Testis (tissue), 2 donors: ENCODE measurements at regions not wholly inside any gene's neighbourhood (a gene's known extent, or its start where the extent isn't known, plus 50 kb on each side); places are given as distances from the start of the nearest gene placed in this dataset.

Experiments
- DNase-seq: peaks from one replicate; pipeline ENCODE4 v3.0.0-alpha.2; 2019
- H3K27ac ChIP-seq, 2 donors: fragments of 200-600 bp; sonication (generic); one replicate each; pipeline ENCODE4 v1.5.1; 2019
- H3K27me3 ChIP-seq: fragments of 200-600 bp; sonication (generic); one replicate; pipeline ENCODE4 v1.5.1; 2019
- H3K36me3 ChIP-seq: fragments of 200-600 bp; sonication (generic); one replicate; pipeline ENCODE4 v1.5.1; 2017; ENCODE audit warnings: low read depth; ENCODE audit errors: missing control alignments
- H3K4me1 ChIP-seq: fragments of 200-600 bp; sonication (generic); one replicate; pipeline ENCODE4 v1.5.1; 2019
- H3K4me3 ChIP-seq, 2 donors: fragments of 200-600 bp; sonication (generic); one replicate each; pipeline ENCODE4 v1.5.1; 2017 to 2019
- H3K9me3 ChIP-seq: fragments of 200-600 bp; sonication (generic); one replicate; pipeline ENCODE4 v1.5.1; 2017
- POLR2A ChIP-seq: fragments of 450-650 bp; IDR thresholded peaks from one replicate; pipeline ENCODE4 v1.6.1; 2017; ENCODE audit warnings: antibody characterized with exemption, mild to moderate bottlenecking, moderate library complexity
- WGBS, 2 donors: methylation state at CpG; one replicate each; pipeline ENCODE4 v1.1.5; 2018; 5-methylcytosine and 5-hydroxymethylcytosine counted together
- intact Hi-C: fragments of 100-400 bp; cut with DNase I; formaldehyde crosslinking; loops from one replicate; pipeline ENCODE4 v1.15.1; 2023; ENCODE audit warnings: low total_unique reads
- TF ChIP-seq, protein P1 (sequence below), 3 experiments: fragments of 450-650 bp in 2 of 3; fragments of 200-600 bp in 1 of 3; sonication (generic) in 1 of 3; IDR thresholded peaks; one replicate each; pipeline ENCODE4 v1.5.1; 2016 to 2019; ENCODE audit warnings: antibody characterized with exemption in 3 of 3, mild to moderate bottlenecking in 2 of 3, moderate library complexity in 1 of 3

DNA sequence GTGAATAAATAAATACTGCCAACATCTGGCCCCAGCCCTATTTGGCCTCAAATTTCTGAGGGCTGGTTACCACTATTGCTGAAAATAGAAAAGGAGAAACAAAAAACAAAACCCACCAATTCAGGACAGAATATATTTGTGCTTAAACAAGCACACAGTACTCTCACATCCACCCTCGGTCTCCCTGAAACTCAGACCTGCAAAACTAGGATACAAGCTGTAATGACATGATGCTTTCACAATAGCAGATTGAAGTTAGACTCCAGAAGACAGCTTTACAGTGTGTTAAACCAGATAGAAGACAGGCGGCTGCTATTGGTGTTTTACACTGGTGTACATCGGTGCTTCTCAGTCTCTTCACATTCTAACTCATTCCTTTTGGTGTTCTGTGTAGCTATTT lies 214.9 kb upstream of the DMRT1 start:
- TF ChIP-seq, protein P1, sequence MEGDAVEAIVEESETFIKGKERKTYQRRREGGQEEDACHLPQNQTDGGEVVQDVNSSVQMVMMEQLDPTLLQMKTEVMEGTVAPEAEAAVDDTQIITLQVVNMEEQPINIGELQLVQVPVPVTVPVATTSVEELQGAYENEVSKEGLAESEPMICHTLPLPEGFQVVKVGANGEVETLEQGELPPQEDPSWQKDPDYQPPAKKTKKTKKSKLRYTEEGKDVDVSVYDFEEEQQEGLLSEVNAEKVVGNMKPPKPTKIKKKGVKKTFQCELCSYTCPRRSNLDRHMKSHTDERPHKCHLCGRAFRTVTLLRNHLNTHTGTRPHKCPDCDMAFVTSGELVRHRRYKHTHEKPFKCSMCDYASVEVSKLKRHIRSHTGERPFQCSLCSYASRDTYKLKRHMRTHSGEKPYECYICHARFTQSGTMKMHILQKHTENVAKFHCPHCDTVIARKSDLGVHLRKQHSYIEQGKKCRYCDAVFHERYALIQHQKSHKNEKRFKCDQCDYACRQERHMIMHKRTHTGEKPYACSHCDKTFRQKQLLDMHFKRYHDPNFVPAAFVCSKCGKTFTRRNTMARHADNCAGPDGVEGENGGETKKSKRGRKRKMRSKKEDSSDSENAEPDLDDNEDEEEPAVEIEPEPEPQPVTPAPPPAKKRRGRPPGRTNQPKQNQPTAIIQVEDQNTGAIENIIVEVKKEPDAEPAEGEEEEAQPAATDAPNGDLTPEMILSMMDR (IDR thresholded peaks at IDR 0.05): no peak
- no peak for TF ChIP-seq POLR2A
- Histone ChIP-seq H3K36me3 (no peaks in the 10 kb centered on the region), H3K9me3 (no peaks in the 10 kb centered on the region), H3K4me3 (no peak overlapping the region), H3K27me3 (no peaks in the 10 kb centered on the region), H3K27ac (peak overlapping the region in 1 of 2 donors; percentile 8), H3K4me1 (peaks cover 13% of the 10 kb centered on the region)
- intact Hi-C loops: no loop called here
- WGBS, 2 donors: 75 to 80% methylated on average over 3 of the region's 3 CpGs
- DNase-seq: no peak

DNA sequence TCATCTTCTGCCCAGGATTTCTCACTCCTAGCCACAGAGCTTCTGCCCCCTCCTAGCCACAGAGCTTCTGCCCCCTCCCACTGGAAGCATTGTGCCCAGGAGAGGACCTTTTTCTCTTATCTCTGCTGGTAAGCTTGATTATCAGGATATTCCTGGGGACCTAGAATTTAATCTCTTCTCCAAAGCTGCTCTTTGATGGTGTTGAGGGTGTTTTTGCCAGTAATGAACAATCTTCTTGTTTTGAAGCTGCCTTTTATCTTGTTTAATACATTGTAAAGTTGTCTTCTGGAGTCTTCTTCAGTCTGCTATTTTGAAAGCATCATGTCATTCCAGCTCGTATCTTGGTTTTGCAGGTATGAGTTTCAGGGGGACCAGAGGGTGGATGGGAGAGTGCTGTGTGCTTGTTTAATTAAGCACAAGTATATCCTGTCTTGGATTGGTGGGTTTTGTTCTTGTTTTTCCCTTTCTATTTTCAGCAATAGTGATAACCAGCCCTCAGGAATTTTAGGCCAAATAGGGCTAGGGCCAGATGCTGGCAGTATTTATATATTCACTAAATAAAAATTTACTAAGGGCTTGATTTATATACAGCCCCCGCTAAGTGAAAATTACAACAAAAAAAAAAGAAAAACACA lies 214.0 kb upstream of the DMRT1 start:
- WGBS, 2 donors: 70 to 76% methylated on average over 2 of the region's 2 CpGs
- TF ChIP-seq, protein P1 (IDR thresholded peaks at IDR 0.05): no peak
- no peak for TF ChIP-seq POLR2A
- H3K36me3 ChIP-seq: no peaks in the 10 kb centered on the region
- H3K27me3 ChIP-seq: no peaks in the 10 kb centered on the region
- H3K4me3 ChIP-seq: no peak overlapping the region
- no peaks in the 10 kb centered on the region for H3K9me3 ChIP-seq
- DNase-seq: no peak
- intact Hi-C loops: no loop called here
- H3K27ac ChIP-seq: peak overlapping the region in 1 of 2 donors; percentile 8
- peaks cover 13% of the 10 kb centered on the region for H3K4me1 ChIP-seq

DNA sequence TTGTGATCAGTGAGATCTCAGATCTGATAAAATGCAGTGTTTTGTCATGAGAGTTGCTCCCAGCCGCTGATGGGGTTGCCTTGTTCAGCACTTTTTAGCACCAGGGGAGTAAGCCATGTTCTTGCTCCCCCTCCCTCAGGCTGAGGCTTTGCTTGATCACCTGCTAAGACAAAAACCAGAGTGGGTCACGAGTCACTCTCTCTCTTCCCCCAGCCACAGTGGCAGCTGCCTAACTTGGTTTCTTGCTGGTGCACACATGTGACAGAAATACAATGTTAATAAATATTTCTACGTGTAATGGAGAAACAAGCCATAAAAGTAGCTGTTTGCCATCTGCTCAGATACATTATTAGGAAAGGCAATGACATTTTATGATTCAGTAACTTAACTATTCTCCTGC lies 212.4 kb upstream of the DMRT1 start:
- WGBS, 2 donors: 72% methylated on average over 3 of the region's 3 CpGs
- no peaks in the 10 kb centered on the region for H3K27me3 ChIP-seq
- no peaks in the 10 kb centered on the region for H3K36me3 ChIP-seq
- no peaks in the 10 kb centered on the region for H3K9me3 ChIP-seq
- intact Hi-C loops: no loop called here
- DNase-seq: no peak
- TF ChIP-seq, protein P1 (IDR thresholded peaks at IDR 0.05): no peak
- TF ChIP-seq POLR2A: no peak
- peaks cover 13% of the 10 kb centered on the region for H3K4me1 ChIP-seq
- no peak overlapping the region for H3K4me3 ChIP-seq
- H3K27ac ChIP-seq: no peak overlapping the region

DNA sequence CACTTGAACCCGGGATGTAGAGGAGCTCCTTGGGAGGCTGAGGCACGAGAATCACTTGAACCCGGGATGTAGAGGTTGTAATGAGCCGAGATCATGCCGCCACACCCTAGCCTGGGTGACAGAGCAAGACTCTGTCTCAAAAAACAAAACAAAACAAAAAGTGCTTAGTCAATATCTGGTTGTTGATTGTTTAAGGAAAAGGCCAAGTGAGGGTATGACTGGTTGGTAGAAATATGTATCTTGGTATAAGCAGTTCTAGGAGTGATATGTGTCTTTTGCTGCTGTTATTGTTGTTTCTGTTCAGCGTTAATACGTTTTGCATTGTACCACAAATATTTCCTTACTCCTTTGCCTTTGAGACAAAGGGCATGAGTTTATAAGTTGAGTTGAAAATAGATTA lies 210.7 kb upstream of the DMRT1 start:
- H3K36me3 ChIP-seq: no peaks in the 10 kb centered on the region
- no peaks in the 10 kb centered on the region for H3K27me3 ChIP-seq
- no peak for TF ChIP-seq POLR2A
- TF ChIP-seq, protein P1 (IDR thresholded peaks at IDR 0.05): no peak
- DNase-seq: no peak
- H3K4me3 ChIP-seq: no peak overlapping the region
- H3K9me3 ChIP-seq: no peaks in the 10 kb centered on the region
- no peak overlapping the region for H3K27ac ChIP-seq
- 91 to 94% methylated on average over 7 of the region's 7 CpGs for WGBS, 2 donors
- H3K4me1 ChIP-seq: peaks cover 3% of the 10 kb centered on the region
- intact Hi-C loops: no loop called here

DNA sequence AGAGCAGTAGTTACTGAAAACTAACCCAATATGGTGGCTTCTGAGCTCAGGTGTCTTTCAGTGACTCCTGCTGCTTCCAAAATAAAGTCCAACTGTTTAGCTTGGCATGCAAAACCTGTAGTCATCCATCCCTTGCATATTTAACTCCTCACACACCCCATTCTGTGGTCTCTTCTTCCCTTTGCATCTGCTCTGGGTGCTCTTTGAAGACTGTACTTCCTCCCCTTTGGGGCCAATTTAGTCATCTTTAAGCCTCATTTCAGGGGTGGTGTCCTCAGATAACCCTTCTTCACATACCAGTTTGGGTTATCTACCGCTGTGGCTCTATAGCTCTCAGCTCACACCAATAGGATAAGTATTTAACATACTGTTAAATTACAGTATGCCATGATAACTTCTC lies 209.9 kb upstream of the DMRT1 start:
- TF ChIP-seq POLR2A: no peak
- TF ChIP-seq, protein P1 (IDR thresholded peaks at IDR 0.05): no peak
- WGBS, 2 donors: 62 to 80% methylated on average over 1 of the region's 1 CpG
- no peaks in the 10 kb centered on the region for H3K36me3 ChIP-seq
- H3K4me3 ChIP-seq: no peak overlapping the region
- no peak for DNase-seq
- no peaks in the 10 kb centered on the region for H3K9me3 ChIP-seq
- H3K27ac ChIP-seq: no peak overlapping the region
- intact Hi-C loops: no loop called here
- H3K4me1 ChIP-seq: peaks cover 3% of the 10 kb centered on the region
- H3K27me3 ChIP-seq: no peaks in the 10 kb centered on the region
